ENCODE measurements at regions not wholly inside any gene's neighbourhood (a gene's known extent, or its start where the extent isn't known, plus 50 kb on each side); places are given as distances from the start of the nearest gene placed in this dataset.
"Not testable (repeated sequence)": the region's sequence is repeated elsewhere in the genome, so short reads cannot be mapped to it uniquely, and the experiment has no call there.

DNA sequence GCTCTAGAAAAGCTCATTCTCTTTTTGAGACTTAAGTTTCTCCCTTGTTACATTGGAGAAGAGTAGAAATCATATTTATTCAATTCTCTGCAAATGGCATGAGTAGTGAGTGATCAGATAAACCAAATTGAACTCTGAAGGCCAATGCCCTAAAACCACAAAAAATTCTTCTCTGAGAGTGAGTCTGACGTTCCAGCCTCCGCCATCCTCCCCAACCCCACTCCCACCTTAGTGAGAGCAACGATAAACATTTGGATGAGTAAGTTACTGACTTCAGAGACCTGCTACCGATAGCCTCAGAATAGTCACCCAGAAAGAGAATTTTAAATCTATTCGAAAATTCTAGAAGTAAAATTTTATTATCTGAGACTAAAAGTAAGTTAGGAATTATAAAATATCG, 94.6 kb downstream of the TFAP2A start:
- no peak for DNase-seq (ENCODE audit: low read depth)
- no peak overlapping the region for H3K4me3 ChIP-seq (ENCODE audit: low read length)
- TF ChIP-seq CTCF (conservative IDR thresholded peaks at IDR 0.05; ENCODE audit: low read length): no peak

DNA sequence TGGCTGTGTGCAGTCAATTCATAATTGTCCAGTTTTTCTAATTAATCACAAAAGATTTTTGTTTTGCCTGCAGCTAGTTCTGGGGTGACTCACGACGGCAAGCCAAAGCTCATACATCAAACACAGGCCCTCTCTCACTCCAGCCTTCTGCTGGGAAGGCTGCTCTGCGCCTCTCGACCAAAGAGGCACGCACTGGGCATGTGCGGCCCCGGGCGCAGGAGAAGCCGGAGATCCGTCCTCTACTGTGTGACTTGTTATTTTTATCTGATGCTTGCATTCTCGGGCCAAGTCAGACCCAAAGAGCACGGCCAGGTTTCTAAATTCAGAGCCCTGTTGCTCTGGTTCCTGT, 98.5 kb downstream of the TFAP2A start:
- DNase-seq (ENCODE audit: low read depth): peak; percentile 38
- no peak overlapping the region for H3K4me3 ChIP-seq (ENCODE audit: low read length)
- no peak for TF ChIP-seq CTCF (conservative IDR thresholded peaks at IDR 0.05; ENCODE audit: low read length)

- no peak for DNase-seq (ENCODE audit: low read depth)
- H3K4me3 ChIP-seq (ENCODE audit: low read length): no peak overlapping the region
- no peak for TF ChIP-seq CTCF (conservative IDR thresholded peaks at IDR 0.05; ENCODE audit: low read length)
Observed at GRCh38 chr6:10315658-10316372, 99.1 kb downstream of the TFAP2A start.

- no peak overlapping the region for H3K4me3 ChIP-seq (ENCODE audit: low read length)
- no peak for TF ChIP-seq CTCF (conservative IDR thresholded peaks at IDR 0.05; ENCODE audit: low read length)
- no peak for DNase-seq (ENCODE audit: low read depth)
Observed at GRCh38 chr6:10315034-10315433, 99.8 kb downstream of the TFAP2A start.

DNA sequence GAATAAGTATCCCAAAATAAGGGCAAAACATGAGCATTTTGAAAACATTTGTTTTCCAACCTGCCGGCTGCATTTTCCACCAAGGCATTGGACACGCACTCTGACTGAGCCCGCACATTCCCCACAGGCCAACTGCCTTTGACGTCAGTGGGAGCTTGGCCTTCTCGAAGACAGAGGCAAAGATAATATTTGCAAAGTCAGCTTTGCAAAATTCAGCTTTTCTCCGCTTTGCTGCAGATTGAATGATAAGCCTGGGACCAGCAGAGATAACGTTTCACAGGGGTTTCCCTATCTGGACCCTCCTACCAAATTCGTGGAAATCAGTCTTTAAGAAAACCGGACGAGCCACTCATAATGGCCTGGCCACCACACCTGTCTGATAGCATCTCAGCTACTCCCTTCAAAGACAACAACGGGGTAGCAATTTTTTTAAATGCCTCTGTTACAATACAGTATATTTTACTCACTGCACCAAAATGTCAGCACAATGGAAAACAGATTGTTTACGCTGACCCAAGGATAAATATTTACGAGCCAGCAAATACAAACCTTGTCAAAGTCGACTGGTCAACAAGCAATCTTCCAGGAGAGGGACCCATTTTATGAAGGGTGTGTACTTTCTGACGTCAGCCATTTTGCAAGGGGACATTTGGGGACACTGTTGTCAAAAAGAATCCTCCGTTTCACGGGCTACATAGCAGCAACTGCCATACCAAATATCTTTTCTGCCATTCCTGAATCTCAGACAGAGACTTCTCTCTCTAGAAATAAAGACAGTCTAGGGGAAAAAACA, 100.5 kb downstream of the TFAP2A start:
- H3K4me3 ChIP-seq (ENCODE audit: low read length): no peak overlapping the region
- DNase-seq (ENCODE audit: low read depth): no peak
- TF ChIP-seq CTCF (conservative IDR thresholded peaks at IDR 0.05; ENCODE audit: low read length): no peak

- H3K4me3 ChIP-seq (ENCODE audit: low read length): no peak overlapping the region
- DNase-seq (ENCODE audit: low read depth): no peak
- TF ChIP-seq CTCF (conservative IDR thresholded peaks at IDR 0.05; ENCODE audit: low read length): no peak
Observed at GRCh38 chr6:10313799-10314162, 101.1 kb downstream of the TFAP2A start.

- no peak for DNase-seq (ENCODE audit: low read depth)
- TF ChIP-seq CTCF (conservative IDR thresholded peaks at IDR 0.05; ENCODE audit: low read length): no peak
- no peak overlapping the region for H3K4me3 ChIP-seq (ENCODE audit: low read length)
Observed at GRCh38 chr6:10312445-10312844, 102.4 kb downstream of the TFAP2A start.

DNA sequence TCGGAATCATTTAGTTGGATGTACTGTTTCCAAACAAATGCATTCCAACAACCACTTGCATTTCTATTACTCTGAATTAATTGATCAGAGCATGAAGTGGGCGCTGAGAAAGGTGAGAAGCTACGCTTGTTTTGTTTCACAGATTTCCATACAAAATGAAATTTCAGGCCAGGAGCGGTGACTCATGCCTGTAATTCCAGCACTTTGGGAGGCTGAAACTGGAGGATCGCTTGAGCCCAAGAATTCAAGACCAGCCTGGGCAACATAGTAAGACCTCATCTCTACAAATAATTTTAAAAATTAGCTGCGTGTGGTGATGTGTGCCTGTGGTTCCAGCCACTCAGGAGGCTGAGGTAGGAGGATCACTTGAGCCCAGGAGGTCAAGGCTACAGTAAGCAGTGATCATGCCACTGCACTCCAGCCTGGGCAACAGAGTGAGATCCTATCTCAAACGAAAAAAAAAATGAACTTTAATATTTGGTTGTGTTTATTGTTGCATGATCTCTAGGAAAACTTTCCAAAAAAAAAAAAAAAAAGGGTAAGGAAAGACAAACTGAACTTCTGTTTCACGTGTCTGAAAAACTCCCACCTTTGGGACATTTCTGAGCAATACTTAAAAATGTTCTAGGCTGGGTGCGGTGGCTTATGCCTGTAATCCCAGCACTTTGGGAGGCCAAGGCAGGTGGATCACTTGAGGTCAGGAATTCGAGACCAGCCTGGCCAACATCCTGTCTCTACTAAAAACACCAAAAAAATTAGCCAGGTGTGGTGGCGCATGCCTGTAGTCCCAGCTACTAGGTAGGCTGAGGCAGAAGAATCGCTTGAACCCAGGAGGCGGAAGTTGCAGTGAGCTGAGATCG, 103.1 kb downstream of the TFAP2A start:
- H3K4me3 ChIP-seq (ENCODE audit: low read length); DNase-seq (ENCODE audit: low read depth): not testable (repeated sequence)

Data from AG10803 (cell line).